WTC11 (cell line): ENCODE measurements at regions not wholly inside any gene's neighbourhood (a gene's known extent, or its start where the extent isn't known, plus 50 kb on each side); places are given as distances from the start of the nearest gene placed in this dataset.
A peak's percentile ranks its signal among the peaks of the same experiment; 100 is the strongest.
"Not testable (repeated sequence)": the region's sequence is repeated elsewhere in the genome, so short reads cannot be mapped to it uniquely, and the experiment has no call there.

Source experiments
- ATAC-seq: fragments of 200-7000 bp; cut with Tn5 transposase; 2 replicates; pipeline ENCODE4 v1.10.0; 2021; ENCODE audit warnings: mild to moderate bottlenecking, moderate library complexity
- CTCF ChIA-PET: fragments of 300-600 bp; sonication (Branson Sonifier 250); formaldehyde crosslinking; loops from one replicate; lab custom pipeline; 2021; ENCODE audit warnings: antibody characterized with exemption; lab: Charles Lee
- POLR2A ChIA-PET: fragments of 350-600 bp; sonication (Branson Sonifier 250); formaldehyde crosslinking; loops from one replicate; lab custom pipeline; 2021; ENCODE audit warnings: antibody characterized with exemption; lab: Charles Lee
- DNase-seq: peaks from one replicate; pipeline ENCODE4 v3.0.0; 2021; ENCODE audit warnings: low spot score
- H3K27ac Mint-ChIP-seq: 2 replicates; pipeline ENCODE4 v1.8.0; 2021; ENCODE audit warnings: mixed read lengths
- H3K27me3 Mint-ChIP-seq: 2 replicates; pipeline ENCODE4 v1.8.0; 2021; ENCODE audit warnings: low read depth, mild to moderate bottlenecking, moderate library complexity, mixed read lengths
- H3K36me3 Mint-ChIP-seq: 2 replicates; pipeline ENCODE4 v1.8.0; 2021; ENCODE audit warnings: mixed read lengths
- H3K4me1 Mint-ChIP-seq: 2 replicates; pipeline ENCODE4 v1.8.0; 2022; ENCODE audit warnings: mixed read lengths
- H3K4me3 Mint-ChIP-seq: 2 replicates; pipeline ENCODE4 v1.8.0; 2021; ENCODE audit warnings: mild to moderate bottlenecking, moderate library complexity, mixed read lengths
- H3K9me3 Mint-ChIP-seq: 2 replicates; pipeline ENCODE4 v1.8.0; 2021; ENCODE audit warnings: mixed read lengths
- AFF4 ChIP-seq: sonication (generic); formaldehyde crosslinking; IDR thresholded peaks from 2 replicates; pipeline ENCODE4 v1.8.1; 2023; ENCODE audit warnings: mild to moderate bottlenecking, missing genetic modification reagents, borderline replicate concordance
- CREB1 ChIP-seq: sonication (generic); formaldehyde crosslinking; IDR thresholded peaks from 2 replicates; pipeline ENCODE4 v1.8.0; 2023; ENCODE audit warnings: mild to moderate bottlenecking, missing genetic modification reagents
- CREM ChIP-seq: sonication (generic); formaldehyde crosslinking; IDR thresholded peaks from 2 replicates; pipeline ENCODE4 v1.8.1; 2022; ENCODE audit warnings: mild to moderate bottlenecking, missing genetic modification reagents, moderate library complexity
- FOXP1 ChIP-seq: sonication (generic); formaldehyde crosslinking; IDR thresholded peaks from 2 replicates; pipeline ENCODE4 v1.8.0; 2022; ENCODE audit warnings: missing genetic modification reagents, mild to moderate bottlenecking, moderate library complexity, borderline replicate concordance
- GRHL2 ChIP-seq: fragments of 250-450 bp; sonication (Bioruptor Pico); IDR thresholded peaks from 2 replicates; pipeline ENCODE4 v1.8.0; 2022; ENCODE audit warnings: mild to moderate bottlenecking, moderate library complexity; ENCODE audit not compliant: insufficient replicate concordance, severe bottlenecking
- GTF2I ChIP-seq: fragments of 250-450 bp; sonication (Bioruptor Pico); conservative IDR thresholded peaks from 2 replicates; pipeline ENCODE4 v1.4.0; 2021; ENCODE audit warnings: mild to moderate bottlenecking
- IRF1 ChIP-seq: sonication (generic); formaldehyde crosslinking; IDR thresholded peaks from 2 replicates; pipeline ENCODE4 v1.8.0; 2023; ENCODE audit warnings: missing genetic modification reagents
- IRF2 ChIP-seq: sonication (generic); formaldehyde crosslinking; IDR thresholded peaks from 2 replicates; pipeline ENCODE4 v1.8.0; 2022; ENCODE audit warnings: low read depth, missing genetic modification reagents, borderline replicate concordance
- MYBL2 ChIP-seq: sonication (generic); formaldehyde crosslinking; IDR thresholded peaks from 2 replicates; pipeline ENCODE4 v1.8.1; 2023; ENCODE audit warnings: mild to moderate bottlenecking, moderate library complexity, missing genetic modification reagents
- NFATC4 ChIP-seq: fragments of 250-450 bp; sonication (Bioruptor Pico); IDR thresholded peaks from 2 replicates; pipeline ENCODE4 v1.9.0; 2021; ENCODE audit warnings: mild to moderate bottlenecking
- OVOL2 ChIP-seq: fragments of 250-450 bp; sonication (Bioruptor Pico); IDR thresholded peaks from 2 replicates; pipeline ENCODE4 v1.9.0; 2021; ENCODE audit warnings: mild to moderate bottlenecking, borderline replicate concordance
- SMAD3 ChIP-seq: sonication (generic); formaldehyde crosslinking; IDR thresholded peaks from 2 replicates; pipeline ENCODE4 v1.8.0; 2022; ENCODE audit warnings: missing genetic modification reagents, mild to moderate bottlenecking, borderline replicate concordance
- SOX15 ChIP-seq: fragments of 250-450 bp; sonication (Bioruptor Pico); IDR thresholded peaks from 2 replicates; pipeline ENCODE4 v1.9.0; 2021; ENCODE audit warnings: mild to moderate bottlenecking
- TEAD4 ChIP-seq: sonication (generic); formaldehyde crosslinking; IDR thresholded peaks from 2 replicates; pipeline ENCODE4 v1.8.0; 2022; ENCODE audit warnings: mild to moderate bottlenecking, missing genetic modification reagents
- USF1 ChIP-seq: sonication (generic); formaldehyde crosslinking; IDR thresholded peaks from 2 replicates; pipeline ENCODE4 v1.8.0; 2022; ENCODE audit warnings: mild to moderate bottlenecking, missing genetic modification reagents
- ZNF232 ChIP-seq: sonication (generic); formaldehyde crosslinking; IDR thresholded peaks from 2 replicates; pipeline ENCODE4 v1.8.0; 2022; ENCODE audit warnings: mild to moderate bottlenecking, missing genetic modification reagents
- ZNF396 ChIP-seq: fragments of 250-450 bp; sonication (Bioruptor Pico); IDR thresholded peaks from 2 replicates; pipeline ENCODE4 v1.8.0; 2021; ENCODE audit warnings: mild to moderate bottlenecking, moderate library complexity, borderline replicate concordance
- ZNF423 ChIP-seq: fragments of 250-450 bp; sonication (Bioruptor Pico); IDR thresholded peaks from 2 replicates; pipeline ENCODE4 v2.1.2; 2022; ENCODE audit warnings: mild to moderate bottlenecking, moderate library complexity
- ZNF425 ChIP-seq: fragments of 250-450 bp; sonication (Bioruptor Pico); conservative IDR thresholded peaks from 2 replicates; pipeline ENCODE4 v1.9.0; 2021; ENCODE audit warnings: mild to moderate bottlenecking
- ZSCAN18 ChIP-seq: fragments of 250-450 bp; sonication (Bioruptor Pico); IDR thresholded peaks from 2 replicates; pipeline ENCODE4 v2.1.2; 2022; ENCODE audit warnings: mild to moderate bottlenecking, moderate library complexity
- TF ChIP-seq, protein P1 (sequence below): sonication (generic); formaldehyde crosslinking; IDR thresholded peaks from 2 replicates; pipeline ENCODE4 v1.8.1; 2023; ENCODE audit warnings: mild to moderate bottlenecking, missing genetic modification reagents, moderate library complexity

GRCh38 chr12:83260126-83260525 lies 573.4 kb downstream of the TMTC2 start:
- H3K4me3 Mint-ChIP-seq, POLR2A ChIA-PET, H3K27me3 Mint-ChIP-seq, CTCF ChIA-PET, ATAC-seq, H3K27ac Mint-ChIP-seq, DNase-seq, H3K36me3 Mint-ChIP-seq, H3K9me3 Mint-ChIP-seq, H3K4me1 Mint-ChIP-seq: not testable (repeated sequence)
- peak; percentile 16; the same call in 1 of the 2 replicates for TF ChIP-seq GTF2I (CRISPR knock-in tag)

- POLR2A ChIA-PET: no interaction called here
- no peaks in the 10 kb centered on the region for H3K36me3 Mint-ChIP-seq
- CTCF ChIA-PET: no interaction called here
- no peaks in the 10 kb centered on the region for H3K27me3 Mint-ChIP-seq
- ATAC-seq: no peak
- DNase-seq: no peak
- TF ChIP-seq CREM (CRISPR knock-in tag) (no peak), MYBL2 (CRISPR knock-in tag) (no peak), ZNF423 (CRISPR knock-in tag) (no peak), USF1 (no peak), OVOL2 (CRISPR knock-in tag) (no peak), TEAD4 (CRISPR knock-in tag) (no peak), FOXP1 (CRISPR knock-in tag) (no peak), IRF2 (no peak), SMAD3 (CRISPR knock-in tag) (no peak), IRF1 (no peak), GRHL2 (CRISPR knock-in tag) (no peak), ZNF425 (CRISPR knock-in tag) (no peak), NFATC4 (no peak), ZNF396 (CRISPR knock-in tag) (no peak), ZSCAN18 (CRISPR knock-in tag) (no peak), CREB1 (CRISPR knock-in tag) (no peak), SOX15 (CRISPR knock-in tag) (no peak), ZNF232 (no peak), AFF4 (CRISPR knock-in tag) (no peak)
- TF ChIP-seq, protein P1, sequence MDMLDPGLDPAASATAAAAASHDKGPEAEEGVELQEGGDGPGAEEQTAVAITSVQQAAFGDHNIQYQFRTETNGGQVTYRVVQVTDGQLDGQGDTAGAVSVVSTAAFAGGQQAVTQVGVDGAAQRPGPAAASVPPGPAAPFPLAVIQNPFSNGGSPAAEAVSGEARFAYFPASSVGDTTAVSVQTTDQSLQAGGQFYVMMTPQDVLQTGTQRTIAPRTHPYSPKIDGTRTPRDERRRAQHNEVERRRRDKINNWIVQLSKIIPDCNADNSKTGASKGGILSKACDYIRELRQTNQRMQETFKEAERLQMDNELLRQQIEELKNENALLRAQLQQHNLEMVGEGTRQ (CRISPR knock-in tag): no peak
- H3K4me1 Mint-ChIP-seq: no peaks in the 10 kb centered on the region
- H3K9me3 Mint-ChIP-seq: no peaks in the 10 kb centered on the region; the same call in none of the 2 replicates
- H3K4me3 Mint-ChIP-seq: no peak overlapping the region
- no peak overlapping the region for H3K27ac Mint-ChIP-seq
Measured at GRCh38 chr12:83257726-83258125, 571.0 kb downstream of the TMTC2 start.
